ENCODE measurements at regions not wholly inside any gene's neighbourhood (a gene's known extent, or its start where the extent isn't known, plus 50 kb on each side); places are given as distances from the start of the nearest gene placed in this dataset.

GRCh38 chr4:120327276-120327675 is 260.6 kb upstream of the MAD2L1 start:
- no peak for DNase-seq
- Histone ChIP-seq H3K4me3 (ENCODE audit: low read depth, low read length) (no peak overlapping the region), H3K4me1 (ENCODE audit: control insufficient read depth, insufficient read depth, low read length, poor library complexity, severe bottlenecking) (no peaks in the 10 kb centered on the region), H3K27me3 (ENCODE audit: control insufficient read depth, insufficient read depth, low read length) (no peaks in the 10 kb centered on the region), H3K27ac (ENCODE audit: insufficient read depth, low read length, poor library complexity, severe bottlenecking) (no peak overlapping the region), H3K9me3 (ENCODE audit: control insufficient read depth in 2 of 2, low read length in 2 of 2) (no peaks in the 10 kb centered on the region), H3K36me3 (ENCODE audit: control insufficient read depth, insufficient read depth, low read length) (no peaks in the 10 kb centered on the region)
- H3K36me3 Mint-ChIP-seq: no peaks in the 10 kb centered on the region
- no peaks in the 10 kb centered on the region for H3K4me1 Mint-ChIP-seq
- H3K27me3 Mint-ChIP-seq: no peaks in the 10 kb centered on the region
- H3K4me3 Mint-ChIP-seq: no peak overlapping the region
- no peak for ATAC-seq (ENCODE audit: low read depth in 2 of 2)
- H3K9me3 Mint-ChIP-seq: peaks cover 0 to 5% (median 0%) of the 10 kb centered on the region in 7 donors
- no peak overlapping the region for H3K27ac Mint-ChIP-seq

GRCh38 chr4:120319046-120319767 is 252.6 kb upstream of the MAD2L1 start:
- no peak for DNase-seq
- no peak overlapping the region for H3K4me3 Mint-ChIP-seq

DNA sequence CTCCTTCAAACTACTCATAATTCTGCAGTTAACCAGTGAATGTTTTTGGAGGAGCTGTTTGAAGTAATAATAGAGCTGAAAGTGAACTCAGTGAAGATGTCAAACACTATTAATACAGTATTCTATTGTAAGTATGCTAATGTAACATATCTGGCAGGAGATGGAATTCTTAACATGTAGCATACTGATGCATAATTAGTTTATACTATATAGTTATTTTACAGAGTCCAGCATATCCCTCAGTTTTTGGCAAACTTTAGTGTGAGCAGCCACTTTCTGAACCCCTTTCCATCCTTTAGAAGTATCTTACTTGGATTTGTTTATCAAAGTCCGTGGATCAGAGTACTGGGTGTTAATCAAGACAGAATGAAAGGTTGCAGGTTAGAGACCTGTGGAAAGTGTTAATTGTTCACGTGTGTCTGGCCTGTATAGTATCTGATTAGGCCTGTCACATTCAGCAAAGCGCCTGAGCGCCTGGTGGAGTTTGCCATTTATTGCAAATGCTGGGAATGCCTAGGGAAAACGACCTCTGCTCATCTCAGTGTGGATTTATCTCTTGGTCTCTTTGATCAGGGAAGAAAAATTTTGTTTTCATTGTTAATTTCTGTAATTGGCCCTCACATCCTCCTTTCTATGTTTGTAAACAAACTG is 251.7 kb upstream of the MAD2L1 start:
- no peaks in the 10 kb centered on the region for H3K36me3 ChIP-seq (ENCODE audit: control insufficient read depth, insufficient read depth, low read length)
- Mint-ChIP-seq H3K36me3 (no peaks in the 10 kb centered on the region), H3K27ac (no peak overlapping the region), H3K4me3 (no peak overlapping the region), H3K9me3 (peaks cover 0 to 4% (median 0%) of the 10 kb centered on the region in 7 donors), H3K4me1 (no peaks in the 10 kb centered on the region), H3K27me3 (no peaks in the 10 kb centered on the region)
- H3K27ac ChIP-seq (ENCODE audit: insufficient read depth, low read length, poor library complexity, severe bottlenecking): no peak overlapping the region
- no peaks in the 10 kb centered on the region for H3K9me3 ChIP-seq (ENCODE audit: control insufficient read depth in 2 of 2, low read length in 2 of 2)
- no peak overlapping the region for H3K4me3 ChIP-seq (ENCODE audit: low read depth, low read length)
- DNase-seq (no peak), ATAC-seq (ENCODE audit: low read depth in 2 of 2) (no peak)
- no peaks in the 10 kb centered on the region for H3K4me1 ChIP-seq (ENCODE audit: control insufficient read depth, insufficient read depth, low read length, poor library complexity, severe bottlenecking)
- no peaks in the 10 kb centered on the region for H3K27me3 ChIP-seq (ENCODE audit: control insufficient read depth, insufficient read depth, low read length)

More at GRCh38 chr4:120319046-120319767, 252.6 kb upstream of the MAD2L1 start:
- Mint-ChIP-seq H3K9me3 (peaks cover 0 to 3% (median 0%) of the 10 kb centered on the region in 7 donors), H3K36me3 (no peaks in the 10 kb centered on the region), H3K4me1 (no peaks in the 10 kb centered on the region), H3K27me3 (no peaks in the 10 kb centered on the region), H3K27ac (no peak overlapping the region)
- no peak for ATAC-seq (ENCODE audit: low read depth in 2 of 2)
- Histone ChIP-seq H3K9me3 (ENCODE audit: control insufficient read depth in 2 of 2, low read length in 2 of 2) (no peaks in the 10 kb centered on the region), H3K36me3 (ENCODE audit: control insufficient read depth, insufficient read depth, low read length) (no peaks in the 10 kb centered on the region), H3K27ac (ENCODE audit: insufficient read depth, low read length, poor library complexity, severe bottlenecking) (no peak overlapping the region), H3K27me3 (ENCODE audit: control insufficient read depth, insufficient read depth, low read length) (no peaks in the 10 kb centered on the region), H3K4me3 (ENCODE audit: low read depth, low read length) (no peak overlapping the region), H3K4me1 (ENCODE audit: control insufficient read depth, insufficient read depth, low read length, poor library complexity, severe bottlenecking) (no peaks in the 10 kb centered on the region)

DNA sequence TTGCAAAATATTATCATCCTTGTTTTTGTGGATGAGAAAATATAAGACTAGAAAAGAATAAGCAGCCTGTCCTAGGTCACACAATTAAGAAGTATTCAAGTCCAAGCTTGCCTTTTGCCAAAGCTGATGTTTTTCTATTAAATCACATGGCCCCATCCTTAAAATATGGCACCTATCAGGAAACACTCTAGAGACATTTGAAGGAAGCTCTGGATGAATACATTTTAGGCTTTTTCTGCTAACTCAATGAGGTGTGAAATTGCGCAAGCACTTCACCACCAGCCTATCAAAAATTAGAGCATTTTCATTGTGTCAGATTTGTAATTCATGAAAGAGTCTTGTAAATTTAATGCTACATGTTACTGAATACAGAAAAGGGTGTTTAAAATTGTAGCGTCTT is 251.1 kb upstream of the MAD2L1 start:
- H3K4me1 ChIP-seq (ENCODE audit: control insufficient read depth, insufficient read depth, low read length, poor library complexity, severe bottlenecking): no peaks in the 10 kb centered on the region
- H3K27ac ChIP-seq (ENCODE audit: insufficient read depth, low read length, poor library complexity, severe bottlenecking): no peak overlapping the region
- no peak overlapping the region for H3K4me3 Mint-ChIP-seq
- H3K27me3 Mint-ChIP-seq: no peaks in the 10 kb centered on the region
- H3K27ac Mint-ChIP-seq: no peak overlapping the region
- no peaks in the 10 kb centered on the region for H3K36me3 Mint-ChIP-seq
- no peaks in the 10 kb centered on the region for H3K4me1 Mint-ChIP-seq
- ATAC-seq (ENCODE audit: low read depth in 2 of 2): no peak
- H3K27me3 ChIP-seq (ENCODE audit: control insufficient read depth, insufficient read depth, low read length): no peaks in the 10 kb centered on the region
- no peak overlapping the region for H3K4me3 ChIP-seq (ENCODE audit: low read depth, low read length)
- H3K36me3 ChIP-seq (ENCODE audit: control insufficient read depth, insufficient read depth, low read length): no peaks in the 10 kb centered on the region
- H3K9me3 ChIP-seq (ENCODE audit: control insufficient read depth in 2 of 2, low read length in 2 of 2): no peaks in the 10 kb centered on the region
- DNase-seq: no peak
- peaks cover 0 to 4% (median 0%) of the 10 kb centered on the region in 7 donors for H3K9me3 Mint-ChIP-seq

DNA sequence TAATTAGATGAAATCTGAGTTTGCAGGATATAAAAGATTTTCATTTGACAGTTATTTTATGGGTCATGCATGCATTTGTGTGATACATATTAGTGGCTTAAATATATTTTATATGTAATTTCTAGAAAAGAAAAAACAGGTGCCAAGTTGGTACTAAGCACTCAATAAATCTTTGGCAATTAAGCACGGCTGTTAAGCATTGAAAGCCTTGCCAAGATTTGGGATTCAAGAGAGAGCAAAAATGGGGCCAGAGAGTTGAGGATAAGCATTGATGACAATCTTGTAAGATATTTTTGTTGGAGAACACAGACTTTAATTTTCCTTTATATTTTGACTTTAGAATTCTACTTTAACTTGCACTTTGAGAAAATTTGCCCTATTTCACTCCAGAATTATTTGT is 249.8 kb upstream of the MAD2L1 start:
- peaks cover 0 to 5% (median 0%) of the 10 kb centered on the region in 7 donors for H3K9me3 Mint-ChIP-seq
- no peaks in the 10 kb centered on the region for H3K9me3 ChIP-seq (ENCODE audit: control insufficient read depth in 2 of 2, low read length in 2 of 2)
- H3K36me3 ChIP-seq (ENCODE audit: control insufficient read depth, insufficient read depth, low read length): no peaks in the 10 kb centered on the region
- no peaks in the 10 kb centered on the region for H3K4me1 ChIP-seq (ENCODE audit: control insufficient read depth, insufficient read depth, low read length, poor library complexity, severe bottlenecking)
- ATAC-seq (ENCODE audit: low read depth in 2 of 2): no peak
- H3K27me3 ChIP-seq (ENCODE audit: control insufficient read depth, insufficient read depth, low read length): no peaks in the 10 kb centered on the region
- H3K4me3 Mint-ChIP-seq: no peak overlapping the region
- no peaks in the 10 kb centered on the region for H3K27me3 Mint-ChIP-seq
- H3K4me3 ChIP-seq (ENCODE audit: low read depth, low read length): no peak overlapping the region
- no peaks in the 10 kb centered on the region for H3K4me1 Mint-ChIP-seq
- no peaks in the 10 kb centered on the region for H3K36me3 Mint-ChIP-seq
- H3K27ac Mint-ChIP-seq: no peak overlapping the region
- H3K27ac ChIP-seq (ENCODE audit: insufficient read depth, low read length, poor library complexity, severe bottlenecking): no peak overlapping the region
- no peak for DNase-seq

- no peaks in the 10 kb centered on the region for H3K4me1 Mint-ChIP-seq
- no peaks in the 10 kb centered on the region for H3K36me3 Mint-ChIP-seq
- H3K27me3 ChIP-seq (ENCODE audit: control insufficient read depth, insufficient read depth, low read length): no peaks in the 10 kb centered on the region
- H3K27me3 Mint-ChIP-seq: no peaks in the 10 kb centered on the region
- no peak overlapping the region for H3K27ac Mint-ChIP-seq
- no peaks in the 10 kb centered on the region for H3K4me1 ChIP-seq (ENCODE audit: control insufficient read depth, insufficient read depth, low read length, poor library complexity, severe bottlenecking)
- H3K36me3 ChIP-seq (ENCODE audit: control insufficient read depth, insufficient read depth, low read length): no peaks in the 10 kb centered on the region
- peaks cover 0 to 5% (median 4%) of the 10 kb centered on the region in 7 donors for H3K9me3 Mint-ChIP-seq
- no peak for ATAC-seq (ENCODE audit: low read depth in 2 of 2)
- DNase-seq: no peak
- H3K4me3 Mint-ChIP-seq: no peak overlapping the region
- H3K9me3 ChIP-seq (ENCODE audit: control insufficient read depth in 2 of 2, low read length in 2 of 2): no peaks in the 10 kb centered on the region
- no peak overlapping the region for H3K4me3 ChIP-seq (ENCODE audit: low read depth, low read length)
- H3K27ac ChIP-seq (ENCODE audit: insufficient read depth, low read length, poor library complexity, severe bottlenecking): no peak overlapping the region
These were observed 248.3 kb upstream of the MAD2L1 start for GRCh38 chr4:120314969-120315368.

GRCh38 chr4:120304801-120305200 is 238.2 kb upstream of the MAD2L1 start:
- H3K4me1 ChIP-seq (ENCODE audit: control insufficient read depth, insufficient read depth, low read length, poor library complexity, severe bottlenecking): no peaks in the 10 kb centered on the region
- Mint-ChIP-seq H3K36me3 (no peaks in the 10 kb centered on the region), H3K27me3 (no peaks in the 10 kb centered on the region), H3K4me1 (no peaks in the 10 kb centered on the region), H3K27ac (no peak overlapping the region), H3K9me3 (peaks cover 0 to 2% (median 0%) of the 10 kb centered on the region in 7 donors), H3K4me3 (no peak overlapping the region)
- no peaks in the 10 kb centered on the region for H3K36me3 ChIP-seq (ENCODE audit: control insufficient read depth, insufficient read depth, low read length)
- no peak overlapping the region for H3K4me3 ChIP-seq (ENCODE audit: low read depth, low read length)
- no peak for DNase-seq
- no peaks in the 10 kb centered on the region for H3K27me3 ChIP-seq (ENCODE audit: control insufficient read depth, insufficient read depth, low read length)
- H3K9me3 ChIP-seq (ENCODE audit: control insufficient read depth in 2 of 2, low read length in 2 of 2): no peaks in the 10 kb centered on the region
- no peak overlapping the region for H3K27ac ChIP-seq (ENCODE audit: insufficient read depth, low read length, poor library complexity, severe bottlenecking)
- no peak for ATAC-seq (ENCODE audit: low read depth in 2 of 2)

- Histone ChIP-seq H3K4me1 (ENCODE audit: control insufficient read depth, insufficient read depth, low read length, poor library complexity, severe bottlenecking) (no peaks in the 10 kb centered on the region), H3K27ac (ENCODE audit: insufficient read depth, low read length, poor library complexity, severe bottlenecking) (no peak overlapping the region), H3K9me3 (ENCODE audit: control insufficient read depth in 2 of 2, low read length in 2 of 2) (no peaks in the 10 kb centered on the region), H3K4me3 (ENCODE audit: low read depth, low read length) (no peak overlapping the region), H3K27me3 (ENCODE audit: control insufficient read depth, insufficient read depth, low read length) (no peaks in the 10 kb centered on the region), H3K36me3 (ENCODE audit: control insufficient read depth, insufficient read depth, low read length) (no peaks in the 10 kb centered on the region)
- Mint-ChIP-seq H3K27ac (no peak overlapping the region), H3K9me3 (peaks cover 0 to 8% (median 0%) of the 10 kb centered on the region in 7 donors), H3K4me1 (no peaks in the 10 kb centered on the region), H3K36me3 (no peaks in the 10 kb centered on the region), H3K27me3 (no peaks in the 10 kb centered on the region), H3K4me3 (no peak overlapping the region)
- no peak for ATAC-seq (ENCODE audit: low read depth in 2 of 2)
- DNase-seq: no peak
These were observed 233.0 kb upstream of the MAD2L1 start for GRCh38 chr4:120299631-120300030.

Data from CD4-positive, CD25-positive, alpha-beta regulatory T cell (primary cell).